ENCODE measurements at regions not wholly inside any gene's neighbourhood (a gene's known extent, or its start where the extent isn't known, plus 50 kb on each side); places are given as distances from the start of the nearest gene placed in this dataset.

DNA sequence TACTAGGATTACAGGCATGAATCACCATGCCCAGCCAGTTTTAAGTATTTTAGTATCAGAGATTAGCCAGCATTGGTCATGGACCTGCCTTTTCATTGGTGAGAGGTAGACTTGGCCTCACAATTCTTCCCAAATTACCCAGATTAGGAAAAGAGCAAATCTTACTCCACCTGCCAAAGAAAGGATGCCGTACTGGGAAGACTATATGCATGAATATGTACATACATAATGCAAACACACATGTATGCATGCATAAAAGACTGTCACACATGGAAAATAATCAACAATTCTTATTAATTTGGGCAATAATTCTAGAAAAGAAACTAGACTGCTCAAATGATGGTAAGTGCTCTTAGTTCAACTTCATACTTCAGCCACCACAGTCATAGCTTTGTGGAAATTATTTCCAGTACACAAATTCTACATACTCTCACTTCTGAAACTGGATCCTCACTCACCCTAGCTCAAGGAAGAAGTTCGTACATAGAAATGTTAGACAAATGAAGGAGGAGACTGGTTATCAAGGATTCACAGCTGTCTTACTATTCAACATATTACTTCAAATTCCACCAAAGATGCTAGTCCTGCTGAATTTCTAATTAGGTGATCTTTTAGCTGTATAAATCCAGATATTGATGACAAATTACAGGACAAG is 73.7 kb downstream of the MINAR2 start:
- DNase-seq (ENCODE audit: low read depth), result no peak

- no peak for DNase-seq (ENCODE audit: low read depth)
These were observed 74.0 kb upstream of the CHSY3 start for GRCh38 chr5:129830288-129830687.

DNA sequence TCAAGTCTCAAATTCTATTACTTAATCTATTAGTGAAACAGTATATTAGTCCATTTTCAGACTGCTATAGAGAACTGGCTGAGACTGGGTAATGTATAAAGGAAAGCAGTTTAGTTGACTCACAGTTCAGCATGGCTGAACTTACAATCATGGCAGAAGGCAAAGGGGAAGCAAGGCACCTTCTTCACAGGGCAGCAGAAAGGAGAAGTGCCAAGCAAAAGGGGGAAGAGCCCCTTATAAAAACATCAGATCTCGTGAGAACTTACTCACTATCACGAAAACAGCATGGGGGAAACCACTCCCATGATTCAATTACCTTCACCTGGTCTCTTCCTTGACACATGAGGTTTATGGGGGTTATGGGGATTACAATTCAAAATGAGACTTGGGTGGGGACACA is 67.9 kb upstream of the CHSY3 start:
- no peak for DNase-seq (ENCODE audit: low read depth)

DNA sequence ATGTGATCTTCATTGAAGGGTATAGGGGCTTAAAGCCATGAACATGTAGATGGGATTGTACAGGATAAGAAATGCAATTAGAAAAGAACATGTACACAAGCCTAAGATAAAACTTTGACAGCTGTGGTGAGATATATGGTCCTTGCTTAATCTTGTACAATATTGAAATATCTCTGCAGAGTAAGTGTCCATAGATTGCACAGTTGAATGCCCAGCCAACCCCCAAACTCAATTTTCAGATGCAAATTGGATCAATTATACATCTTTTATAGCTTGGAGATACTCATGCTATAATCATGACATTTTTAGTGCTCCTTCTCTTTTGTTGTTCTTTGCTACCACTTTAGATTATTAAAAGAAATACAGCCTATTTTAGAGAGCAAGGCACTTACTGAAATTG is 59.5 kb upstream of the CHSY3 start:
- no peak for DNase-seq (ENCODE audit: low read depth)

GRCh38 chr5:129852747-129853352 is 51.4 kb upstream of the CHSY3 start:
- peak; percentile 40 for DNase-seq (ENCODE audit: low read depth)

DNA sequence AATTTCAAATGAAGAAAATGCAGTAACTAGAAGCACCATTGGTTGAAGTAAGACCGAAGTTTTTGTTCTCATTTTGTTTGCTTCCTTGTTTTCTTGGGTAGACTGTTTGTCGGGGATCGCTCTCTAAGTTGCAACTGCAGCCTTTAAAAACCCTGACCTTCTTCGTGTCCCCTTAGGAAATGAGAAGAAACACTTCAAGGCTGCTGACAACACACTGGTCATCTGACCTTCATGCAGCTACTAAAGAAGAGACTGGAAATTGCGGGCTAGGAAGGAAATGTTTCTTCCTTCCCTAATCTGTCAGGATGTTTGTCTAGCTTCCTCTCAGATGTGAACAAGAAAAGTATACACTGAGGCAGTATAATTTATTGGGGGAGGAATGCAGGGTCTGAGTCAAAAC is 50.7 kb upstream of the CHSY3 start:
- DNase-seq (ENCODE audit: low read depth), result no peak
